ENCODE measurements at regions not wholly inside any gene's neighbourhood (a gene's known extent, or its start where the extent isn't known, plus 50 kb on each side); places are given as distances from the start of the nearest gene placed in this dataset.

- no peak for TF ChIP-seq CTCF (IDR thresholded peaks at IDR 0.05)
- no peak for TF ChIP-seq HDAC2 (IDR thresholded peaks at IDR 0.05)
- TF ChIP-seq CBX2 (IDR thresholded peaks at IDR 0.05; ENCODE audit: borderline replicate concordance, low read depth) = no peak
- no peak for TF ChIP-seq SMC3 (IDR thresholded peaks at IDR 0.05)
- TF ChIP-seq HOXB5 (CRISPR knock-in tag; IDR thresholded peaks at IDR 0.05) = no peak
- TF ChIP-seq BHLHE40 (IDR thresholded peaks at IDR 0.05; ENCODE audit: low read depth, low read length) = no peak
- no peak for TF ChIP-seq ZC3H11A (IDR thresholded peaks at IDR 0.05)
- no peak for TF ChIP-seq CHD2 (IDR thresholded peaks at IDR 0.05; ENCODE audit: low read length, partially characterized antibody)
- no peak for TF ChIP-seq TP53 (CRISPR knock-in tag; IDR thresholded peaks at IDR 0.05)
- TF ChIP-seq NR3C1 (IDR thresholded peaks at IDR 0.05) = no peak
- TF ChIP-seq HOXA7 (CRISPR knock-in tag; IDR thresholded peaks at IDR 0.05) = no peak
These were observed 55.4 kb upstream of the CNTN5 start for GRCh38 chr11:98965358-98965757.

Data from A549 (cell line).